ENCODE measurements at regions not wholly inside any gene's neighbourhood (a gene's known extent, or its start where the extent isn't known, plus 50 kb on each side); places are given as distances from the start of the nearest gene placed in this dataset.

- no peak for TF ChIP-seq CTCF (IDR thresholded peaks at IDR 0.05)
- TF ChIP-seq POLR2A (IDR thresholded peaks at IDR 0.05) = no peak
Measured at GRCh38 chr6:28719275-28719940, 193.7 kb downstream of the GPX5 start.

Measured in right lobe of liver (tissue), 4 donors.